ENCODE measurements at regions not wholly inside any gene's neighbourhood (a gene's known extent, or its start where the extent isn't known, plus 50 kb on each side); places are given as distances from the start of the nearest gene placed in this dataset.

DNA sequence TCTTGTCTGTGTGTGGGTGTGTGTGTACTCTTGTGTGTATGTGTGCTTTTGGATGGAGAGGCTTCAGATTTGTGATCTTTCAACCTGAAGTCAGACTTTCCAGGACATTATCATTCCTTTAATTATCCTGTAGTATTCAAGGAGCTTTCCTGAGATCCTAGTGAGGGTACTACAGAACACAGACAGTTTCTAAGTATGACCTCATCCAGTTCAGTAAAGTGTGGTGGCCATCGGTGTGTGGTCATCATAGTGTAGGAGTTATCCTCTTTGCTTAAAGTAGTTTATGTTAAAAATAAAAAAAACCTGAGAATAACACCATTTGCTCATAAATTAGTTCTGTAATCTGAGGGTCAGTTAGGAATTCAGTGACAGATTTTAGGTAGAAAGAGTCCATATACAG is 478.0 kb upstream of the ACTBL2 start:
- DNase-seq (ENCODE audit: low read depth in 1 of 2, low spot score in 2 of 2), result no peak
- no peaks in the 10 kb centered on the region for H3K79me2 ChIP-seq (ENCODE audit: control insufficient read depth in 1 of 2, insufficient read depth in 2 of 2, low read length in 2 of 2)
- WGBS, 2 experiments (ENCODE audit: extremely low coverage in 1 of 2, insufficient coverage in 1 of 2, insufficient read length in 1 of 2, insufficient replicate concordance in 2 of 2, low coverage in 1 of 2, low lambda C conversion rate in 2 of 2, missing lambda C conversion rate in 1 of 2), result 96% methylated on average over 1 of the region's 1 CpG; no CpG with 5 or more reads in 1 of the 2 experiments
- H3K23me2 ChIP-seq (ENCODE audit: low read depth, low read length), result no peaks in the 10 kb centered on the region
- H3K27me3 ChIP-seq (replicated peaks in 1 of 4; ENCODE audit: control insufficient read depth in 3 of 4, extremely low read depth in 1 of 4, insufficient read depth in 3 of 4, low read length in 3 of 4), result no peaks in the 10 kb centered on the region
- H2BK120ac ChIP-seq (replicated peaks; ENCODE audit: low read depth, low read length), result no peak overlapping the region
- no peak overlapping the region for H3K56ac ChIP-seq (replicated peaks; ENCODE audit: insufficient read length, low read depth, low read length)
- H3K18ac ChIP-seq (ENCODE audit: extremely low read depth, low read length), result no peak overlapping the region
- TF ChIP-seq MAFK (IDR thresholded peaks at IDR 0.05; ENCODE audit: low read depth, low read length) (no peak), CREB1 (IDR thresholded peaks at IDR 0.05) (no peak), EGR1 (IDR thresholded peaks at IDR 0.05; ENCODE audit: borderline replicate concordance, low read depth, low read length) (no peak)
- POLR2A ChIA-PET (ENCODE audit: partially characterized antibody), result no interaction called here
- H4K5ac ChIP-seq (ENCODE audit: insufficient read length, low read depth, low read length), result no peak overlapping the region
- H2BK12ac ChIP-seq (ENCODE audit: low read depth, low read length), result no peak overlapping the region
- no peak overlapping the region for H2BK15ac ChIP-seq (ENCODE audit: low read length)
- no peak overlapping the region for H3K27ac ChIP-seq (ENCODE audit: low read depth, low read length)
- H3K4ac ChIP-seq (replicated peaks; ENCODE audit: insufficient read length, low read depth, low read length), result no peak overlapping the region
- H2BK5ac ChIP-seq (ENCODE audit: low read depth, low read length), result no peak overlapping the region
- H3K23ac ChIP-seq (ENCODE audit: insufficient read length), result no peak overlapping the region
- H3K36me3 ChIP-seq (ENCODE audit: control insufficient read depth in 2 of 4, insufficient read depth in 4 of 4, low read length in 3 of 4), result no peaks in the 10 kb centered on the region
- FAIRE-seq, result no peak
- H3K79me1 ChIP-seq (ENCODE audit: low read depth, low read length), result no peaks in the 10 kb centered on the region
- no peak overlapping the region for H3K14ac ChIP-seq (ENCODE audit: insufficient read length)
- H2AFZ ChIP-seq (ENCODE audit: low read length), result no peak overlapping the region
- H4K8ac ChIP-seq (ENCODE audit: extremely low read depth, insufficient read depth, low read length), result no peak overlapping the region
- H3K4me1 ChIP-seq (replicated peaks in 1 of 4; ENCODE audit: control insufficient read depth in 3 of 4, insufficient read depth in 4 of 4, low read length in 3 of 4), result no peaks in the 10 kb centered on the region
- no peak overlapping the region for H2BK20ac ChIP-seq (ENCODE audit: low read length)
- CTCF ChIA-PET (ENCODE audit: partially characterized antibody), result interaction anchor here (0.6 to 0.7 kb wide), 2 partner anchors 404 to 499 kb away, joined by 3 read pairs; partner anchors contain the start of gene PLK2
- no peaks in the 10 kb centered on the region for H4K20me1 ChIP-seq (replicated peaks in 1 of 2; ENCODE audit: control insufficient read depth in 1 of 2, insufficient read depth in 2 of 2, low read length in 2 of 2)
- H3K4me2 ChIP-seq (ENCODE audit: insufficient read depth in 1 of 2, low read depth in 2 of 2, low read length in 2 of 2), result no peak overlapping the region
- no peak overlapping the region for H4K91ac ChIP-seq (replicated peaks; ENCODE audit: insufficient read length, low read length)
- peaks cover 0 to 3% of the 10 kb centered on the region in 2 experiments; a peak in 1 of 4 replicates for H3K9me3 ChIP-seq (ENCODE audit: insufficient read depth in 2 of 2, low read depth in 1 of 2, low read length in 1 of 2)
- no peak overlapping the region for H2AK5ac ChIP-seq (ENCODE audit: low read depth, low read length)
- H3K4me3 ChIP-seq (ENCODE audit: extremely low read depth in 1 of 4, insufficient read depth in 2 of 4, low read depth in 3 of 4, low read length in 4 of 4), result no peak overlapping the region
- no peak overlapping the region for H3K9ac ChIP-seq (replicated peaks in 1 of 4; ENCODE audit: extremely low read depth in 1 of 4, low read depth in 3 of 4, low read length in 3 of 4)

All from H1 (cell line).